GM12878 (cell line): ENCODE measurements at regions not wholly inside any gene's neighbourhood (a gene's known extent, or its start where the extent isn't known, plus 50 kb on each side); places are given as distances from the start of the nearest gene placed in this dataset.

Experiments
- EZH2 ChIP-seq: IDR thresholded peaks from 2 replicates; pipeline ENCODE4 v1.6.1; 2012; ENCODE audit warnings: low read depth, mild to moderate bottlenecking, control low read depth, inconsistent platforms, low read length, borderline replicate concordance; ENCODE audit not compliant: control insufficient read depth
- FOS ChIP-seq: IDR thresholded peaks from 3 replicates; pipeline ENCODE4 v1.6.1; 2011; ENCODE audit warnings: borderline replicate concordance; ENCODE audit not compliant: insufficient read length; ENCODE audit errors: extremely low read depth
- GABPA ChIP-seq: IDR thresholded peaks from 2 replicates; pipeline ENCODE4 v1.6.1; 2014; ENCODE audit warnings: antibody characterized with exemption, low read depth, mild to moderate bottlenecking, inconsistent platforms
- POLR2AphosphoS5 ChIP-seq: IDR thresholded peaks from 2 replicates; pipeline ENCODE4 v1.6.1; 2011; ENCODE audit warnings: mild to moderate bottlenecking, low read length, inconsistent platforms

DNA sequence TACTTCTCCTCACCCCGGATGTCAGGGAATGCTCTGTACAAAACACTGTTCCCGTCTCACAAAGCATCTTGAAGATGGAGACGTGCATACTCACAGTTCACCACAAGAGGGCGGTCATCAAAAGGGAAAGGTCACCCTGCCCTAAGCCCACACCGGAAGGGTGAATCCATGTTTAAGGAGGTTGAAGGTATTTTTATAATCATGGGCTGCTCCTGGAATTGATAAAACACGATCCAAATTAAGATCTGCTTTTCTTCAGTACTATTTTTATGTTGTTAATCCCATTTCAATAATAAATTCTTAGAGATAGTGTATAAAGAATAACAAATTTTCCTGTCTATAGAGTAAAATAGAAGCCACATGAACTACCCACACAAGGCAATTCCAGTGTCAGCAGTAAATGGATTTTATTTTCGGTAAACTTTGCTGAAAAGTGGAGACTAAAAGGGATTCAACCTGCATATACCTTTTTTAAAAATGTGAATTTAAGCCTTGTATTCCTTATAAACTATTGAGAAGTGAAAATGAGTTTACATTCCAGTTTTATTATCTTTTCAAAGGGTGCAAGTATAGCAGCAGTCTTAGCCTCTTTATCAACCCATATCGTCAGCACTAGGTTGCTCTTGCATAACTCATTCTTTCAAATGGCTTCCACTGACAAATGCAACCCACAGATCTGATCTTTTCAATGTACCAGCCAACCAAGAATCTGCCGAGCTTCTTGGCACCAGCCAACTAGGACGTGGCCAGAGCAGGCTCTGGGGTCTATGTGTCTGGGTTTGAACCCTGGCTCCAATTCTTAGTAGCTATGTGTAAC is 79.7 kb upstream of the MBOAT1 start:
- TF ChIP-seq FOS: no peak
- TF ChIP-seq GABPA: no peak
- no peak for TF ChIP-seq POLR2AphosphoS5
- no peak for TF ChIP-seq EZH2
